WERI-Rb-1 (cell line): ENCODE measurements at regions not wholly inside any gene's neighbourhood (a gene's known extent, or its start where the extent isn't known, plus 50 kb on each side); places are given as distances from the start of the nearest gene placed in this dataset.

Source experiments
- DNase-seq: peaks from one replicate; pipeline ENCODE4 v3.0.0-alpha.2; 2020
- H3K27ac ChIP-seq: fragments of 250-450 bp; sonication (Bioruptor Pico); 2 replicates; pipeline ENCODE4 v1.5.1; 2020; ENCODE audit warnings: mild to moderate bottlenecking, moderate library complexity
- H3K27me3 ChIP-seq: fragments of 250-450 bp; sonication (Bioruptor Pico); 2 replicates; pipeline ENCODE4 v1.5.1; 2021; ENCODE audit warnings: mild to moderate bottlenecking, low read depth, moderate library complexity; ENCODE audit not compliant: insufficient read depth, severe bottlenecking
- H3K36me3 ChIP-seq: fragments of 250-450 bp; sonication (Bioruptor Pico); 2 replicates; pipeline ENCODE4 v1.5.1; 2020; ENCODE audit warnings: mild to moderate bottlenecking, moderate library complexity
- H3K4me3 ChIP-seq: 2 replicates; pipeline ENCODE4 v1.5.1; 2011; ENCODE audit warnings: low read depth, mild to moderate bottlenecking, control low read depth, low read length
- H3K9me3 ChIP-seq: fragments of 250-450 bp; sonication (Bioruptor Pico); 2 replicates; pipeline ENCODE4 v1.5.1; 2021; ENCODE audit warnings: mild to moderate bottlenecking, moderate library complexity; ENCODE audit not compliant: severe bottlenecking
- CTCF ChIP-seq: IDR thresholded peaks from 2 replicates; pipeline ENCODE4 v1.5.1; 2011; ENCODE audit warnings: low read depth, mild to moderate bottlenecking, control low read depth, inconsistent platforms, low read length

- no peak for TF ChIP-seq CTCF
- Histone ChIP-seq H3K9me3 (no peaks in the 10 kb centered on the region), H3K36me3 (no peaks in the 10 kb centered on the region), H3K27me3 (no peaks in the 10 kb centered on the region), H3K27ac (no peak overlapping the region), H3K4me3 (no peak overlapping the region)
- DNase-seq: no peak
These were observed 65.7 kb upstream of the SLC38A2 start for GRCh38 chr12:46438256-46438655.

- H3K27me3 ChIP-seq: no peaks in the 10 kb centered on the region
- no peak for DNase-seq
- H3K4me3 ChIP-seq: no peak overlapping the region
- no peak overlapping the region for H3K27ac ChIP-seq
- no peaks in the 10 kb centered on the region for H3K36me3 ChIP-seq
- TF ChIP-seq CTCF: no peak
- no peaks in the 10 kb centered on the region for H3K9me3 ChIP-seq
These were observed 64.9 kb upstream of the SLC38A2 start for GRCh38 chr12:46437469-46437868.

GRCh38 chr12:46436747-46437146, 64.2 kb upstream of the SLC38A2 start:
- Histone ChIP-seq H3K27me3 (no peaks in the 10 kb centered on the region), H3K27ac (no peak overlapping the region), H3K4me3 (no peak overlapping the region), H3K36me3 (no peaks in the 10 kb centered on the region), H3K9me3 (no peaks in the 10 kb centered on the region)
- DNase-seq: no peak
- TF ChIP-seq CTCF: no peak

GRCh38 chr12:46435625-46436024, 63.1 kb upstream of the SLC38A2 start:
- no peaks in the 10 kb centered on the region for H3K9me3 ChIP-seq
- no peak for DNase-seq
- no peak overlapping the region for H3K4me3 ChIP-seq
- no peaks in the 10 kb centered on the region for H3K27me3 ChIP-seq
- no peak overlapping the region for H3K27ac ChIP-seq
- no peak for TF ChIP-seq CTCF
- no peaks in the 10 kb centered on the region for H3K36me3 ChIP-seq

GRCh38 chr12:46435029-46435428, 62.5 kb upstream of the SLC38A2 start:
- Histone ChIP-seq H3K9me3 (no peaks in the 10 kb centered on the region), H3K36me3 (no peaks in the 10 kb centered on the region), H3K27ac (no peak overlapping the region), H3K4me3 (no peak overlapping the region), H3K27me3 (no peaks in the 10 kb centered on the region)
- TF ChIP-seq CTCF: no peak
- no peak for DNase-seq

GRCh38 chr12:46433829-46434228, 61.3 kb upstream of the SLC38A2 start:
- TF ChIP-seq CTCF: no peak
- no peaks in the 10 kb centered on the region for H3K36me3 ChIP-seq
- DNase-seq: no peak
- no peak overlapping the region for H3K27ac ChIP-seq
- H3K9me3 ChIP-seq: no peaks in the 10 kb centered on the region
- H3K4me3 ChIP-seq: no peak overlapping the region
- no peaks in the 10 kb centered on the region for H3K27me3 ChIP-seq
